ENCODE measurements at regions not wholly inside any gene's neighbourhood (a gene's known extent, or its start where the extent isn't known, plus 50 kb on each side); places are given as distances from the start of the nearest gene placed in this dataset.

- peaks cover 0 to 30% (median 0%) of the 10 kb centered on the region in 3 donors for H3K4me1 ChIP-seq
- H3K36me3 ChIP-seq, result no peaks in the 10 kb centered on the region
- H3K27ac ChIP-seq, result peak overlapping the region in 2 of 4 donors; percentile 23 to 62
- no peaks in the 10 kb centered on the region for H3K9me3 ChIP-seq
- peak; percentile 53 for ATAC-seq
- 21 to 48% methylated on average over 6 to 11 of the region's 14 CpGs for WGBS, 2 donors (ENCODE audit: low coverage in 1 of 2)
- peak; percentile 92 for TF ChIP-seq POLR2AphosphoS5 (IDR thresholded peaks at IDR 0.05)
- no peak for TF ChIP-seq CTCF (IDR thresholded peaks at IDR 0.05)
- H3K27me3 ChIP-seq, result no peaks in the 10 kb centered on the region
- no peak overlapping the region for H3K4me3 ChIP-seq
These were observed 287.0 kb downstream of the TLE3 start for GRCh38 chr15:69810431-69811354.

GRCh38 chr15:69812861-69813261 is 284.9 kb downstream of the TLE3 start:
- H3K27ac ChIP-seq, result no peak overlapping the region
- no peaks in the 10 kb centered on the region for H3K9me3 ChIP-seq
- 43 to 58% methylated on average over 7 to 16 of the region's 20 CpGs for WGBS, 2 donors (ENCODE audit: low coverage in 1 of 2)
- no peaks in the 10 kb centered on the region for H3K27me3 ChIP-seq
- H3K36me3 ChIP-seq, result no peaks in the 10 kb centered on the region
- H3K4me3 ChIP-seq, result no peak overlapping the region
- ATAC-seq, result no peak
- H3K4me1 ChIP-seq, result peaks cover 0 to 27% (median 0%) of the 10 kb centered on the region in 3 donors
- TF ChIP-seq POLR2A (IDR thresholded peaks at IDR 0.05), result no peak
- TF ChIP-seq POLR2AphosphoS5 (IDR thresholded peaks at IDR 0.05), result no peak
- TF ChIP-seq EP300 (IDR thresholded peaks at IDR 0.05), result no peak
- no peak for TF ChIP-seq CTCF (IDR thresholded peaks at IDR 0.05)

- ATAC-seq, result no peak
- Histone ChIP-seq H3K4me1 (peaks cover 0 to 25% (median 0%) of the 10 kb centered on the region in 3 donors), H3K27me3 (peaks cover 2% of the 10 kb centered on the region), H3K4me3 (no peak overlapping the region), H3K27ac (no peak overlapping the region), H3K9me3 (no peaks in the 10 kb centered on the region), H3K36me3 (no peaks in the 10 kb centered on the region)
- TF ChIP-seq POLR2A (IDR thresholded peaks at IDR 0.05) (no peak), POLR2AphosphoS5 (IDR thresholded peaks at IDR 0.05) (no peak), EP300 (IDR thresholded peaks at IDR 0.05) (no peak), CTCF (IDR thresholded peaks at IDR 0.05) (no peak)
- WGBS, 2 donors (ENCODE audit: low coverage in 1 of 2), result no CpG with 5 or more reads among the region's 7 CpGs
These were observed 283.8 kb downstream of the TLE3 start for GRCh38 chr15:69813881-69814280.

GRCh38 chr15:69814932-69815331 is 282.8 kb downstream of the TLE3 start:
- H3K36me3 ChIP-seq, result no peaks in the 10 kb centered on the region
- no peaks in the 10 kb centered on the region for H3K9me3 ChIP-seq
- no peak for TF ChIP-seq POLR2AphosphoS5 (IDR thresholded peaks at IDR 0.05)
- TF ChIP-seq EP300 (IDR thresholded peaks at IDR 0.05), result no peak
- TF ChIP-seq CTCF (IDR thresholded peaks at IDR 0.05), result no peak
- no peak for TF ChIP-seq POLR2A (IDR thresholded peaks at IDR 0.05)
- H3K4me3 ChIP-seq, result no peak overlapping the region
- peaks cover 10% of the 10 kb centered on the region for H3K27me3 ChIP-seq
- peaks cover 0 to 22% (median 0%) of the 10 kb centered on the region in 3 donors for H3K4me1 ChIP-seq
- ATAC-seq, result no peak
- 83% methylated on average over 4 of the region's 9 CpGs; no CpG with 5 or more reads in 1 of the 2 donors for WGBS, 2 donors (ENCODE audit: low coverage in 1 of 2)
- H3K27ac ChIP-seq, result no peak overlapping the region

- peaks cover 0 to 14% (median 0%) of the 10 kb centered on the region in 3 donors for H3K4me1 ChIP-seq
- 60 to 100% methylated on average over 1 to 2 of the region's 2 CpGs for WGBS, 2 donors (ENCODE audit: low coverage in 1 of 2)
- no peak overlapping the region for H3K27ac ChIP-seq
- TF ChIP-seq POLR2AphosphoS5 (IDR thresholded peaks at IDR 0.05), result no peak
- no peak for TF ChIP-seq EP300 (IDR thresholded peaks at IDR 0.05)
- no peak for TF ChIP-seq CTCF (IDR thresholded peaks at IDR 0.05)
- no peak for TF ChIP-seq POLR2A (IDR thresholded peaks at IDR 0.05)
- H3K4me3 ChIP-seq, result no peak overlapping the region
- ATAC-seq, result no peak
- no peaks in the 10 kb centered on the region for H3K36me3 ChIP-seq
- H3K27me3 ChIP-seq, result peaks cover 10% of the 10 kb centered on the region
- H3K9me3 ChIP-seq, result no peaks in the 10 kb centered on the region
These were observed 281.9 kb downstream of the TLE3 start for GRCh38 chr15:69815793-69816192.

Data from gastroesophageal sphincter (tissue), 4 donors.